K562 (cell line): ENCODE measurements at regions not wholly inside any gene's neighbourhood (a gene's known extent, or its start where the extent isn't known, plus 50 kb on each side); places are given as distances from the start of the nearest gene placed in this dataset.

Experiments used
- TEAD4 ChIP-seq, 2 experiments: sonication (generic) in 1 of 2; formaldehyde crosslinking in 1 of 2; IDR thresholded peaks; 2 replicates each; pipeline versions ENCODE4 v1.6.1 to v1.8.0; 2012 to 2022; ENCODE audit warnings: borderline replicate concordance in 1 of 2, inconsistent platforms in 1 of 2, low read length in 1 of 2, mild to moderate bottlenecking in 1 of 2, missing genetic modification reagents in 1 of 2
- TF ChIP-seq, protein P1 (sequence below): fragments of 250-450 bp; sonication (Bioruptor Pico); IDR thresholded peaks from 2 replicates; pipeline ENCODE4 v1.9.0; 2021; ENCODE audit warnings: mild to moderate bottlenecking

DNA sequence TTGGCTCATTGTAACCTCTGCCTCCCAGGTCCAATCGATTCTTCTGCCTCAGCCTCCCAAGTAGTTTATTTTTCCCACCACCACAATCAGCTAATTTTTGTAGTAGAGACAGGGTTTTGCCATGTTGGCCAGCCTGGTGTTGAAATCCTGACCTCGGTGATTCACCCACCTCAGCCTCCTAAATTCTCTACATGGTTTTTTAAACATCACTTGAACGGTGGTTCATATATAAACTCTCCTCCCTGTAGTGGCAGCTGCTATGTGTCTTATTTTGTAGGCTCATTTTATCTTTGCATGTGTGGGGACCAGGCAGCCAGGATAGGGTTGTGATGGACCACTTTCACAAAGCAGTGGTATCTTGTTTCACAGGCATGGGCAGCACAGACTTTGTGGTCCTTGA lies 175.8 kb upstream of the USP9Y start:
- TF ChIP-seq, protein P1, sequence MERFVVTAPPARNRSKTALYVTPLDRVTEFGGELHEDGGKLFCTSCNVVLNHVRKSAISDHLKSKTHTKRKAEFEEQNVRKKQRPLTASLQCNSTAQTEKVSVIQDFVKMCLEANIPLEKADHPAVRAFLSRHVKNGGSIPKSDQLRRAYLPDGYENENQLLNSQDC, result no peak
- TF ChIP-seq TEAD4 (IDR thresholded peaks at IDR 0.05; ENCODE audit: low read length) (no peak), TEAD4 (CRISPR knock-in tag; IDR thresholded peaks at IDR 0.05; ENCODE audit: borderline replicate concordance) (no peak)
